GM12875 (cell line): ENCODE measurements at regions not wholly inside any gene's neighbourhood (a gene's known extent, or its start where the extent isn't known, plus 50 kb on each side); places are given as distances from the start of the nearest gene placed in this dataset.

Source experiments
- H3K4me3 ChIP-seq: one replicate; pipeline ENCODE4 v1.5.1; 2011; ENCODE audit warnings: low read depth, low read length, control low read depth
- CTCF ChIP-seq: IDR thresholded peaks from 2 replicates; pipeline ENCODE4 v1.5.1; 2011; ENCODE audit warnings: low read depth, mild to moderate bottlenecking, control low read depth, inconsistent platforms, low read length, moderate library complexity, borderline replicate concordance; ENCODE audit not compliant: insufficient read depth

- H3K4me3 ChIP-seq: no peak overlapping the region
- no peak for TF ChIP-seq CTCF
Observed at GRCh38 chr13:108036411-108036932, 178.9 kb downstream of the LIG4 start.

- no peak overlapping the region for H3K4me3 ChIP-seq
- TF ChIP-seq CTCF: no peak
Observed at GRCh38 chr13:108034909-108035410, 180.4 kb downstream of the LIG4 start.

GRCh38 chr13:108033800-108034707 is 181.3 kb downstream of the LIG4 start:
- TF ChIP-seq CTCF: no peak

GRCh38 chr13:108031865-108032264 is 183.5 kb downstream of the LIG4 start:
- no peak for TF ChIP-seq CTCF
- no peak overlapping the region for H3K4me3 ChIP-seq

More at GRCh38 chr13:108033800-108034707, 181.3 kb downstream of the LIG4 start:
- no peak overlapping the region for H3K4me3 ChIP-seq

- H3K4me3 ChIP-seq: no peak overlapping the region
- TF ChIP-seq CTCF: no peak
Observed at GRCh38 chr13:108030769-108031168, 184.6 kb downstream of the LIG4 start.

- TF ChIP-seq CTCF: no peak
- no peak overlapping the region for H3K4me3 ChIP-seq
Observed at GRCh38 chr13:108026680-108027410, 188.5 kb downstream of the LIG4 start.
